HG02852 (cell line): ENCODE measurements at regions not wholly inside any gene's neighbourhood (a gene's known extent, or its start where the extent isn't known, plus 50 kb on each side); places are given as distances from the start of the nearest gene placed in this dataset.
"Not testable (repeated sequence)": the region's sequence is repeated elsewhere in the genome, so short reads cannot be mapped to it uniquely, and the experiment has no call there.

Source experiments
- ATAC-seq: cut with Tn5 transposase; IDR thresholded peaks from one replicate; pipeline ENCODE4 v1.9.1; 2021; ENCODE audit warnings: mild to moderate bottlenecking, moderate library complexity; ENCODE audit not compliant: unreplicated experiment

- ATAC-seq, result no peak
Measured at GRCh38 chr10:78406648-78407008, 373.0 kb downstream of the RPS24 start.

- ATAC-seq, result no peak
Measured at GRCh38 chr10:78407009-78407711, 373.5 kb downstream of the RPS24 start.

- ATAC-seq, result no peak
Measured at GRCh38 chr10:78407966-78408365, 374.3 kb downstream of the RPS24 start.

- no peak for ATAC-seq
Measured at GRCh38 chr10:78408671-78409472, 375.2 kb downstream of the RPS24 start.

GRCh38 chr10:78410046-78410965 is 376.6 kb downstream of the RPS24 start:
- ATAC-seq, result no peak

- no peak for ATAC-seq
Measured at GRCh38 chr10:78411716-78412115, 378.1 kb downstream of the RPS24 start.

- ATAC-seq, result no peak
Measured at GRCh38 chr10:78412605-78413004, 378.9 kb downstream of the RPS24 start.

- ATAC-seq, result no peak
Measured at GRCh38 chr10:78413076-78414055, 379.7 kb downstream of the RPS24 start.

- ATAC-seq, result no peak
Measured at GRCh38 chr10:78414380-78414779, 380.7 kb downstream of the RPS24 start.

- no peak for ATAC-seq
Measured at GRCh38 chr10:78415111-78415510, 381.4 kb downstream of the RPS24 start.

- ATAC-seq, result no peak
Measured at GRCh38 chr10:78416031-78417011, 382.7 kb downstream of the RPS24 start.

GRCh38 chr10:78417425-78418370 is 384.0 kb downstream of the RPS24 start:
- ATAC-seq, result no peak

GRCh38 chr10:78419481-78420265 is 386.0 kb downstream of the RPS24 start:
- no peak for ATAC-seq

- no peak for ATAC-seq
Measured at GRCh38 chr10:78420946-78421735, 387.5 kb downstream of the RPS24 start.

- ATAC-seq, result not testable (repeated sequence)
Measured at GRCh38 chr10:78424050-78424449, 390.4 kb downstream of the RPS24 start.

GRCh38 chr10:78424723-78425122 is 391.1 kb downstream of the RPS24 start:
- no peak for ATAC-seq
